ENCODE measurements at regions not wholly inside any gene's neighbourhood (a gene's known extent, or its start where the extent isn't known, plus 50 kb on each side); places are given as distances from the start of the nearest gene placed in this dataset.

DNA sequence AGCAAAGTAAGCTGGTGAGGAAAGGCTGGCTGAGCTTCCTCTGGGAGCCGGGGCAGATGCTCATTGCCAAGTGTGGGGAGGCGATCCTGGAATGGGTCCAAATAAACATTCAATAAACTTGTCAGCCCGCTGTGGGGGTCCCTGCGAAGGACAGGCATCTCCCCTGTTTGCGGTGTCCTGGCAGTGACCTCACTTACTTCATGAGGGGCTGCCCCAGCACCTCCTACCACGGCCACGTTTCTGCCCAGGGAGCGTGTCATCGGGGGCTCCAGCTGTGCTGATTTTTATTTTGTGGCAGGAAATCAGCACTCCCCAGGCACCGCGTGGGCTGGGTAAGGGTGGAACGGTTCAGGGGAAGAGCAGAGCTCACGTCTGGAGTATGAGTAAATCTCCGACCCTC lies 493.9 kb upstream of the B3GAT1 start:
- TF ChIP-seq, protein P1, sequence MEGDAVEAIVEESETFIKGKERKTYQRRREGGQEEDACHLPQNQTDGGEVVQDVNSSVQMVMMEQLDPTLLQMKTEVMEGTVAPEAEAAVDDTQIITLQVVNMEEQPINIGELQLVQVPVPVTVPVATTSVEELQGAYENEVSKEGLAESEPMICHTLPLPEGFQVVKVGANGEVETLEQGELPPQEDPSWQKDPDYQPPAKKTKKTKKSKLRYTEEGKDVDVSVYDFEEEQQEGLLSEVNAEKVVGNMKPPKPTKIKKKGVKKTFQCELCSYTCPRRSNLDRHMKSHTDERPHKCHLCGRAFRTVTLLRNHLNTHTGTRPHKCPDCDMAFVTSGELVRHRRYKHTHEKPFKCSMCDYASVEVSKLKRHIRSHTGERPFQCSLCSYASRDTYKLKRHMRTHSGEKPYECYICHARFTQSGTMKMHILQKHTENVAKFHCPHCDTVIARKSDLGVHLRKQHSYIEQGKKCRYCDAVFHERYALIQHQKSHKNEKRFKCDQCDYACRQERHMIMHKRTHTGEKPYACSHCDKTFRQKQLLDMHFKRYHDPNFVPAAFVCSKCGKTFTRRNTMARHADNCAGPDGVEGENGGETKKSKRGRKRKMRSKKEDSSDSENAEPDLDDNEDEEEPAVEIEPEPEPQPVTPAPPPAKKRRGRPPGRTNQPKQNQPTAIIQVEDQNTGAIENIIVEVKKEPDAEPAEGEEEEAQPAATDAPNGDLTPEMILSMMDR (IDR thresholded peaks at IDR 0.05), result no peak
- TF ChIP-seq POLR2A (IDR thresholded peaks at IDR 0.05), result no peak
